Peyer's patch (tissue), 4 donors: ENCODE measurements at regions not wholly inside any gene's neighbourhood (a gene's known extent, or its start where the extent isn't known, plus 50 kb on each side); places are given as distances from the start of the nearest gene placed in this dataset.

Experiments
- CTCF ChIP-seq, 6 experiments: fragments of 450-650 bp in 4 of 6; fragments of 200-600 bp in 2 of 6; sonication (generic) in 1 of 6; IDR thresholded peaks; one replicate each; pipeline ENCODE4 v1.5.1; 2017 to 2019; ENCODE audit warnings: antibody characterized with exemption in 6 of 6, mild to moderate bottlenecking in 3 of 6, moderate library complexity in 1 of 6
- POLR2A ChIP-seq, 2 donors: fragments of 450-650 bp; IDR thresholded peaks; one replicate each; pipeline ENCODE4 v1.5.1; 2017; ENCODE audit warnings: antibody characterized with exemption in 2 of 2, mild to moderate bottlenecking in 2 of 2, moderate library complexity in 2 of 2

DNA sequence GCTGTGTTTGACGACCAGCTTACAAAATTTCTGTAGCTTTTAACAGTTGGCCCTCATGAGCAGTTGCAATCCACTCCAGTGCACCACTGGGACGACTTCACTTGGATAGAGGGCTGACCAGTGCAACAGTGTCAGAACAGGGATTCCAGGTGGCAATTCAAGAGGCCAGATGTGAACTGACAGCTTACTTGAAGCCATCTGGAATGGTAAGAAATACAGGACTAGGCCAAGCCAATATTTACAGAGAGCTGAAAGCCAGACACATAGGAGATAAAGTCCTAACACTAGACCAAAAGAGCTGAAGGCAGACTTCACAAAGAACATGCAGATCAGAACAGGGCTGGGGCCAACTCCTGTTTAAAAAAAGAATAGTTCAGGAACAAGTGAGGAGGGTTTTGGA, 93.5 kb upstream of the NFIA start:
- no peak for TF ChIP-seq CTCF (IDR thresholded peaks at IDR 0.05)
- no peak for TF ChIP-seq POLR2A (IDR thresholded peaks at IDR 0.05)
